HFFc6 (cell line): ENCODE measurements at regions not wholly inside any gene's neighbourhood (a gene's known extent, or its start where the extent isn't known, plus 50 kb on each side); places are given as distances from the start of the nearest gene placed in this dataset.
A peak's percentile ranks its signal among the peaks of the same experiment; 100 is the strongest.
"Not testable (repeated sequence)": the region's sequence is repeated elsewhere in the genome, so short reads cannot be mapped to it uniquely, and the experiment has no call there.

Experiments used
- DNase-seq: peaks from one replicate; pipeline ENCODE4 v3.0.0-alpha.2; 2018
- H3K27ac Mint-ChIP-seq: 2 replicates; pipeline ENCODE4 v1.8.0; 2020; ENCODE audit warnings: mild to moderate bottlenecking, mixed read lengths
- H3K27me3 Mint-ChIP-seq: 2 replicates; pipeline ENCODE4 v1.8.0; 2021; ENCODE audit warnings: mild to moderate bottlenecking, moderate library complexity, mixed read lengths; ENCODE audit not compliant: insufficient read depth
- H3K36me3 Mint-ChIP-seq: 2 replicates; pipeline ENCODE4 v1.8.0; 2021; ENCODE audit warnings: low read depth, mixed read lengths
- H3K4me1 Mint-ChIP-seq: 2 replicates; pipeline ENCODE4 v1.8.0; 2020; ENCODE audit warnings: low read depth, mixed read lengths
- H3K4me3 Mint-ChIP-seq: 2 replicates; pipeline ENCODE4 v1.8.0; 2020; ENCODE audit warnings: mild to moderate bottlenecking, moderate library complexity, mixed read lengths
- H3K9me3 Mint-ChIP-seq: 2 replicates; pipeline ENCODE4 v1.8.0; 2020; ENCODE audit warnings: mild to moderate bottlenecking, mixed read lengths
- TF ChIP-seq, protein P1 (sequence below): fragments of 200-600 bp; sonication (generic); IDR thresholded peaks from 2 replicates; pipeline ENCODE4 v1.5.0; 2021; ENCODE audit warnings: antibody characterized with exemption, mild to moderate bottlenecking

DNA sequence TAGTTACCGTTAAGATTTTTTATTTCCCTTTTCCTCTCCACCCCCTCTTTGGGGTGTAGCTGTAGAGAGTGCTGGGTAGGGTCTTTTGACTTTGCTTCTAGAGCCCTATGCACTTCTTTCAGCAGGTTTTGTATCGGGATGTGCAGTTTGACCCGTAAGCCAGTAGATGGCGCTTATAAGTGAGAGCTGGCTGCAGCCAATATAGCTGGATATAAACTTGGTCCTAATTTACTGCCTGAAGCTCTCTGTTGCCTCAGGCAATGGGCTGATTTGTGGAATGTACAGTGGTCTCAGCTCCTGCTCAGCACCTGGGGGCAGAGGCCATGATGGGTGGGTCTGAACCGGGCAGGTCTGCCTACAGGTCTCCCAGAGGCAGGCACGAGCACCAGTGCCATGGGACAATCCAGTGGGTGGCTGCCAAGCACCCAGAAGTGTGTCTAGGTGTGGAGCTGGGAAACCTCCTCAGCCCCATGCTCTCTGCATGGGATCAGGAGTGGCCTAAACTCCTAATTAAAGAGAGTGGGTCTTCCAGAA, 146.5 kb downstream of the SPANXN1 start:
- TF ChIP-seq, protein P1, sequence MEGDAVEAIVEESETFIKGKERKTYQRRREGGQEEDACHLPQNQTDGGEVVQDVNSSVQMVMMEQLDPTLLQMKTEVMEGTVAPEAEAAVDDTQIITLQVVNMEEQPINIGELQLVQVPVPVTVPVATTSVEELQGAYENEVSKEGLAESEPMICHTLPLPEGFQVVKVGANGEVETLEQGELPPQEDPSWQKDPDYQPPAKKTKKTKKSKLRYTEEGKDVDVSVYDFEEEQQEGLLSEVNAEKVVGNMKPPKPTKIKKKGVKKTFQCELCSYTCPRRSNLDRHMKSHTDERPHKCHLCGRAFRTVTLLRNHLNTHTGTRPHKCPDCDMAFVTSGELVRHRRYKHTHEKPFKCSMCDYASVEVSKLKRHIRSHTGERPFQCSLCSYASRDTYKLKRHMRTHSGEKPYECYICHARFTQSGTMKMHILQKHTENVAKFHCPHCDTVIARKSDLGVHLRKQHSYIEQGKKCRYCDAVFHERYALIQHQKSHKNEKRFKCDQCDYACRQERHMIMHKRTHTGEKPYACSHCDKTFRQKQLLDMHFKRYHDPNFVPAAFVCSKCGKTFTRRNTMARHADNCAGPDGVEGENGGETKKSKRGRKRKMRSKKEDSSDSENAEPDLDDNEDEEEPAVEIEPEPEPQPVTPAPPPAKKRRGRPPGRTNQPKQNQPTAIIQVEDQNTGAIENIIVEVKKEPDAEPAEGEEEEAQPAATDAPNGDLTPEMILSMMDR: peak; percentile 21; the same call in 1 of the 2 replicates
- Mint-ChIP-seq H3K4me3 (no peak overlapping the region), H3K9me3 (peaks cover 14% of the 10 kb centered on the region)

DNA sequence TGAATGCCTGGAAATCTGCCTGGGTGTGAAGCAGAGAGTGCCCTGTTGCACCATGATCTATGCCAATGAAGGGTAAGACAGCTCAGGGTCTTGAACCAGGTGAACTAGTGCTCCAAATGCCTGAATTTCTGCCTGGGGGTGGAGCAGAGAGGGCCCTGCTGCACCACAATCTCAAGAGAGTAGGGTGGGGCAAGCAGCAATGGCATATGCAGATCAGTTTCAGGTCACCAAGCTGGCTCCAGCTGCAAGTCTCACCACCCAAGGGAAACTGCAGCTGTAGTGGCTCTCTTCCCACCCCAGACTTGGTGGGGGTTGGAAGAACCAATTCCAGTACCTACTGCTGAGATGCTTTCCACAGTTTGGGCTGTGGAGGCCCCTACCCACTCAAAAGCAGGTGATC, 147.0 kb downstream of the SPANXN1 start:
- no peak overlapping the region for H3K27ac Mint-ChIP-seq

More for the DNA sequence above, 146.5 kb downstream of the SPANXN1 start:
- Mint-ChIP-seq H3K27ac (no peak overlapping the region), H3K36me3 (no peaks in the 10 kb centered on the region), H3K27me3 (no peaks in the 10 kb centered on the region), H3K4me1 (no peaks in the 10 kb centered on the region)
- no peak for DNase-seq

GRCh38 chrX:145396612-145397011, 149.3 kb downstream of the SPANXN1 start:
- DNase-seq: no peak
- Mint-ChIP-seq H3K9me3 (peaks cover 6% of the 10 kb centered on the region; the same call in 1 of the 2 replicates), H3K27ac (no peak overlapping the region), H3K4me3 (no peak overlapping the region), H3K27me3 (no peaks in the 10 kb centered on the region), H3K4me1 (no peaks in the 10 kb centered on the region), H3K36me3 (no peaks in the 10 kb centered on the region)
- TF ChIP-seq, protein P1: no peak

More for the DNA sequence above, 147.0 kb downstream of the SPANXN1 start:
- Mint-ChIP-seq H3K4me3 (no peak overlapping the region), H3K36me3 (no peaks in the 10 kb centered on the region), H3K9me3 (peaks cover 14% of the 10 kb centered on the region), H3K4me1 (no peaks in the 10 kb centered on the region), H3K27me3 (no peaks in the 10 kb centered on the region)
- TF ChIP-seq, protein P1: no peak
- no peak for DNase-seq

- no peaks in the 10 kb centered on the region for H3K27me3 Mint-ChIP-seq
- no peak for DNase-seq
- H3K9me3 Mint-ChIP-seq: peaks cover 5% of the 10 kb centered on the region; the same call in 1 of the 2 replicates
- H3K4me1 Mint-ChIP-seq: no peaks in the 10 kb centered on the region
- H3K27ac Mint-ChIP-seq: no peak overlapping the region
- no peaks in the 10 kb centered on the region for H3K36me3 Mint-ChIP-seq
- H3K4me3 Mint-ChIP-seq: no peak overlapping the region
- TF ChIP-seq, protein P1: peak; percentile 73
Observed at GRCh38 chrX:145405012-145405411, 157.7 kb downstream of the SPANXN1 start.

GRCh38 chrX:145410622-145411021, 163.3 kb downstream of the SPANXN1 start:
- DNase-seq: no peak
- TF ChIP-seq, protein P1: no peak
- H3K27me3 Mint-ChIP-seq: no peaks in the 10 kb centered on the region
- no peak overlapping the region for H3K27ac Mint-ChIP-seq
- peaks cover 4% of the 10 kb centered on the region; the same call in 1 of the 2 replicates for H3K36me3 Mint-ChIP-seq
- H3K4me3 Mint-ChIP-seq: no peak overlapping the region
- H3K9me3 Mint-ChIP-seq: peaks cover 12% of the 10 kb centered on the region; the same call in 1 of the 2 replicates
- H3K4me1 Mint-ChIP-seq: no peaks in the 10 kb centered on the region

GRCh38 chrX:145436211-145436610, 188.9 kb downstream of the SPANXN1 start:
- H3K9me3 Mint-ChIP-seq: not testable (repeated sequence)

More at GRCh38 chrX:145436211-145436610, 188.9 kb downstream of the SPANXN1 start:
- not testable (repeated sequence) for DNase-seq, H3K4me3 Mint-ChIP-seq, H3K27me3 Mint-ChIP-seq, H3K27ac Mint-ChIP-seq, H3K36me3 Mint-ChIP-seq, H3K4me1 Mint-ChIP-seq
